Frontal cortex (tissue), 3 donors: ENCODE measurements at regions not wholly inside any gene's neighbourhood (a gene's known extent, or its start where the extent isn't known, plus 50 kb on each side); places are given as distances from the start of the nearest gene placed in this dataset.
A peak's percentile ranks its signal among the peaks of the same experiment; 100 is the strongest.
"Not testable (repeated sequence)": the region's sequence is repeated elsewhere in the genome, so short reads cannot be mapped to it uniquely, and the experiment has no call there.

ENCODE experiments used
- DNase-seq, 2 donors: peaks; one replicate each; pipeline ENCODE4 v3.0.0; 2012; ENCODE audit warnings: low spot score in 2 of 2
- FAIRE-seq: peaks from 2 replicates; lab custom pipeline; 2012; peaks lifted over from hg19 to GRCh38; lab: Jason Lieb, UNC
- donor health status: control.
- donor health status: control.
- donor health status: control.

GRCh38 chr6:43883847-43884651, 114.0 kb downstream of the VEGFA start:
- DNase-seq (no peak), FAIRE-seq (no peak)

DNA sequence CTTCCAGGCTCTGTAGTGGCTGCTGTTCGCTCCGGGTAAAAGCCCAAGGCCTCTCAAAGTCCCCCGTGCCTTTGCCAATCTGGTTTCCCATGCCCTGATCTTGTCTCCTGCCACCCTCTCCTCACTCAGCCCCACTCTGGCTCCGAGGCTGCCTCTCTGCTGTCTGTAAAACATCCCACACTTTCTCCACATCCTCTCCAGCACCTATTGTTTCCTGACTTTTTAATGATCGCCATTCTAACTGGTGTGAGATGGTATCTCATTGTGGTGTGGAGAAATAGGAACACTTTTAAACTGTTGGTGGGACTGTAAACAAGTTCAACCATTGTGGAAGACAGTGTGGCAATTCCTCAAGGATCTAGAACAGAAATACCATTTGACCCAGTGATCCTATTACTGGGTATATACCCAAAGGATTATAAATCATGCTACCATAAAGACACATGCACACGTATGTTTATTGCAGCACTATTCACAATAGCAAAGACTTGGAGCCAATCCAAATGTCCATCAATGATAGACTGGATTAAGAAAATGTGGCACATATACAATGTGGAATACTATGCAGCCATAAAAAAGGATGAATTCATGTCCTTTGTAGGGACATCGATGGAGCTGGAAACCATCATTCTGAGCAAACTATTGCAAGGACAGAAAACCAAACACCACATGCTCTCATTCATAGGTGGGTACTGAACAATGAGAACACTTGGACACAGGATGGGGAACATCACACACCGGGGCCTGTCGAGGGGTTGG, 112.9 kb downstream of the VEGFA start:
- DNase-seq, FAIRE-seq: not testable (repeated sequence)

- no peak for FAIRE-seq
- no peak for DNase-seq
These were observed 110.5 kb downstream of the VEGFA start for GRCh38 chr6:43880236-43881137.

- FAIRE-seq, result no peak
- DNase-seq, result no peak
These were observed 109.7 kb downstream of the VEGFA start for GRCh38 chr6:43879722-43880121.

DNA sequence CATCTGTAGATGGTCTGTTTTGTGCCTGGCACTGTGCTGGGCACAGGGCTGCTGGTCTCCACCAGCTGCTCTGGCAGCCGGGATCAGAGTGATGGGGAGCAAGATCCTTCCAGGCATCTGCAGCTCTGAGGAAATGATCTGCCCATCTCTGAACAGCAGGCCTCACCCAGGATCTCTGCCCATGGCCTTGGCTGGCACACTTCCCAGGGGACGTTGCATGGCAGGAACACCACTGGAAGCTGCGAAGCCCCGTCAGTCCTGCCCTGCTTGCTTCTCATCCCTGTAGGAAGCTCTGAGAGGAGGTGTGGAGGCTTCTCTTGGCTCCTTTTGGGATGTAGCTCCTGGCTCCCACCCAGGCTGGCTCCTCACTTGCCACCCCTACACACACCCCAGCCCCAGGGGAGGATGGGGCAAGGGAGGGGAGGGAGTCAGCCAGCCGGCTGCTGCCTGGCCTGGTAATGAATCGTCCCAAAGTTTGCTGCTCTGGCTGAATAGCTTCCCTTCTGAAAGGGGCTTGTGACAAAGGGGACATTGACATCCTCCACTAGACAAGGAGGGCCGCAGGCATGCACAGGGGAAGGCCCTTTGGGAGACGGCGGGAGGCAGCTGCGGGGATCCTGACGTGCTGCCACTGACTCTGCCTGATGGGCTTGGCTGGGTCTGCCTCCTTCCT, 108.9 kb downstream of the VEGFA start:
- FAIRE-seq, result no peak
- peak; percentile 40 to 54 for DNase-seq

GRCh38 chr6:43878127-43878634, 108.2 kb downstream of the VEGFA start:
- FAIRE-seq, result no peak

GRCh38 chr6:43877463-43878126, 107.6 kb downstream of the VEGFA start:
- DNase-seq (no peak), FAIRE-seq (no peak)

More at GRCh38 chr6:43878127-43878634, 108.2 kb downstream of the VEGFA start:
- no peak for DNase-seq

DNA sequence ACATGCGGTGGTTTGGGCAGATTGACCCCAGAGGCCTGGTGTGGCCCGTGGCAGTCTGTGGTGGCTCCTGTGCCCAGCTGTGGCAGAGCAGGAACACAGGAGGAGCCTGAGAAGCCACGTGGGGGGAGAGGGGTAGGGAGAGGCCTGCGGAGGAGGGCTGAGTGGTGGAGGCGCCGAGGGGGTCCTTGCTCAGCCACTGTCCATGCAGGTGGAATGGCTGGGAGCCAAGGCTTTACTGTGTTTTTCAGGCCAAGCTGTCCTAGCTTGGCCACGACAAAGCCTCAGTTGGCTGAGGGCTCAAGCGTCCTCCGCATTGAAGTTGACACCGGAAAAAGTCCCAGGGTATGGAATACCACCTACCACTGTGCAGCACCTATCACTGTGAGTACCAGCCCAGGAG, 107.0 kb downstream of the VEGFA start:
- FAIRE-seq (no peak), DNase-seq (no peak)

DNA sequence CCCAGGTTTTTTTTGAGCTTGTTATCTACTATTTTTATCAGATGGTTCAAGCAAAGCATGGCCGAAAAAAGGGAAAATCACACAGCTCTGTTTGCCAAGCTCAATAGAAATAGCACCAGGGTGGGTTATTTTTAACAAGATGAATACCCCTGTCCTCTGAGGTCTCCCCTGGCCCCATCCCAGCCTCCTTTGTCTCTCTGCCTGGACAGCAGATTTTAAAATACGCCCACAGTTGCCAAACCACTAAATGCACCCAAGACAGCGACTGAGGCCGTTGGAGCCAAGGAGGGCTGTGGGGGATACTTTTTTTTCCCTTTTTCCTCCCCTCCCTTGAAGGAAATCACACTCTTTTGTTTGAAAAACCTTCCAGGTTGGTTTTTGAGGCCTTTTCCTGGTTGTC, 106.6 kb downstream of the VEGFA start:
- FAIRE-seq, result no peak
- no peak for DNase-seq

DNA sequence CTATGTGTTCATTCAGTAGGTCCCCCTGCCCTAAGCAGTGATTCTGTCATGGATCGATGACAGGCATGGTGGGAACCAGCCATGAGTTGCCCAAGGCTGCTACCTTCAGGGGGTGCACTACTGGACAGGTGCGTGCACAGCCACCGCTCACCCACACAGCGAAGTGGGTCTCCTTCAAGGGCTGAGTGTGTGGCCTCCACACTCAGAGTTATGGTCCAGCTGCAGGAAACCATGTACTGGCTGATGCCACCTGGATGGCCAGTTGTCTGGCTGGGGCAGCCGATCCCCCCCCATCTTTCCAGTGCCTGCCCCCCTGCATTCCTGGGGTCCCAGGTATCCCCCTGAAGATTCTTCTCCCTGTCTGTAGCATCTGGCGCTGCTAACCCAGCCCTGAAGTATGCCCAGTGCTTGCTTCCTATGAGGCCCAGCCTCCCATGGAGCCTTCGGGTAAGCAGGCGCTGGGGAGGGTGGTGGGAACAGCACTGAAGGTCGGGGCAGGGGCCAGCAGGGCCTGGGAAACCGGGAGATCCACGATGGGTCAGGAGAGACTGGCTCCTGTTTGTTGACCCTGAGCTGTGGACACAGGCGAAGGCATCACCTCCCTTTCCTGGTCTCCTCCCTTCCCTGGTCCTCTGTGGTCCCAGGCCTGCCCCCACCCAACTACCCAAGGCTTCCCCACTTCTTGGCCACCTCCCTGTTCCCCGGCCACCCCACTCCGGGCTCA, 106.0 kb downstream of the VEGFA start:
- DNase-seq (no peak), FAIRE-seq (no peak)

GRCh38 chr6:43874814-43875590, 105.0 kb downstream of the VEGFA start:
- no peak for FAIRE-seq
- no peak for DNase-seq

DNA sequence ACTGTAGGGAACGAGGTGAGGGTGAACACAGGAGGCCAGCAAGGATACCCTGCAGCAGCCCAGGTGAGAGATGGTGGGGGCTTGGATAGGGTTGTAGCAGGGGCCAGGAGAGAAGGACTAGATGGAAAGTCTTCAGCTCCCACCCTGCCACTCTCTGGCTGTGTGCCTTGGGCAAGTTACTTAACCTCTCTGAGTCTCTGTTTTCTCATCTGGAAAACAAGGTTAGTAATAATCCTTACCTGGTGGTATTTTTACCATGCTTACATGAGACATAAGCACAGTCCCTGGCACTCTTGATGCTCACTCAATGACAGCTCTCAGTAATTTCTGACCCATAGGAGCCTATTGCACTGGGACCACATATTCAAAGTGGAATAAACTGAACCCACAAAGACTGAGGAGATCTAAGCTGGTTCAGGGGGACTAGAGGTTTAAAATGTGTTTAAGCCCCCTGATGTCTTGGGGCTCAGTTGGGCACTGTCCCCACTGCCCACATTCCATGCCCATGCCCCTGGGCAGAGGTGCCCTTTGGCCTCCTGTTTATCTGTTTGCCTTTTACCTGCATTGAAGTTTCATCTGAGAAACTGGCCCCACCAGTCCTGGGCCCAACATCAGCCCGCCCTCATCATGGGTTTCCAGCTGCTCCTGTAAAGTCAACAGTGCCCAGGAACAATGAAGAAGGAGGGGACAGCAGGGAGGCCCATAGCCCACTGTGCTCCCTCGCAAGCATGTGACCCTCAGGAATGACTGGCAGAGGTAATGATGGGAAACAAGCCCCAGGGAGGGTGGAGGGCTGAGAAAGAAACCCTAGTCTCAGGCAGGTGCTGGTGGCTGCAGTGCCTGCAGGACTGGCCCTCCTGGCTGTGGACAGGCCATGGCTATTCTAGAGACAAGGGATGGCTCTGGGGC, 104.0 kb downstream of the VEGFA start:
- DNase-seq (no peak), FAIRE-seq (no peak)

DNA sequence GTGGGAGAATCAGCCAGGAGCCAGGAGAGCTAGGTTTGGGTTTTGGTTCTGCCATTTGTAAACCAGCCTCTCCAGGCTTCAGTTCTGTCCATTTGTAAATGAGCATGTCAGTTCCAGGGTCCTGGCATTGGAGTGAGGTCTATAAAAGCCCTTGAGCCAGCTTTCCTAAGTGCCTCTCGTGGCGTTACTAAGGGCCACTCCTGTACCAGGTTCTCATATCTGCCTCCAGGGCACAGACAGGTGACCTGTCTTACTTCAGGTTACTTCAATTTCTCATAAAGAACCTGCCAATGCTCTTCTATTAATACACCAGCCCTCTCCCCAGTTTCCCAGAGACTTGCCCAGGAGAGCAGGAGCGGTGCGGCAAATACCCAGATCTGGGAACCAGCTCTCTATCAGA, 101.9 kb downstream of the VEGFA start:
- no peak for FAIRE-seq
- no peak for DNase-seq

- DNase-seq (no peak), FAIRE-seq (no peak)
These were observed 101.3 kb downstream of the VEGFA start for GRCh38 chr6:43871284-43871683.

DNA sequence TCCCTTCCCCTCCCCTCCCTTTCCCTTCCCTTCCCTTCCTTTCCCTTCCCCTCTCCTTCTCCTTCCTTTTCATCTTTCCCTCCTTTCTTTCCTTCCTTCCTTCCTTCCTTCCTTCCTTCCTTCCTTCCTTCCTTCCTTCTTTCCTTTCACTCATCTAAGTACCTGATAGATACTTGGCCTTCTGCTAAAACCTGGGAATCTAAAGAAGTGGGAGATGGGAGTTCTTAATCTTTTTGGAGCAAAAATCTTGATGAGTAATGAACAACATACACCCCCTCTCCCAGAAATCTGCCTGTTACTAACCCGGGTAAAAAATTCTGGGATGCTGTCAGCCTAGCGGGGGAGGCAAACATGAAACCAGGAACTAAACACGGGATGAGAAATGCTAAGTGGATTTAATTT, 100.7 kb downstream of the VEGFA start:
- FAIRE-seq, result no peak

DNA sequence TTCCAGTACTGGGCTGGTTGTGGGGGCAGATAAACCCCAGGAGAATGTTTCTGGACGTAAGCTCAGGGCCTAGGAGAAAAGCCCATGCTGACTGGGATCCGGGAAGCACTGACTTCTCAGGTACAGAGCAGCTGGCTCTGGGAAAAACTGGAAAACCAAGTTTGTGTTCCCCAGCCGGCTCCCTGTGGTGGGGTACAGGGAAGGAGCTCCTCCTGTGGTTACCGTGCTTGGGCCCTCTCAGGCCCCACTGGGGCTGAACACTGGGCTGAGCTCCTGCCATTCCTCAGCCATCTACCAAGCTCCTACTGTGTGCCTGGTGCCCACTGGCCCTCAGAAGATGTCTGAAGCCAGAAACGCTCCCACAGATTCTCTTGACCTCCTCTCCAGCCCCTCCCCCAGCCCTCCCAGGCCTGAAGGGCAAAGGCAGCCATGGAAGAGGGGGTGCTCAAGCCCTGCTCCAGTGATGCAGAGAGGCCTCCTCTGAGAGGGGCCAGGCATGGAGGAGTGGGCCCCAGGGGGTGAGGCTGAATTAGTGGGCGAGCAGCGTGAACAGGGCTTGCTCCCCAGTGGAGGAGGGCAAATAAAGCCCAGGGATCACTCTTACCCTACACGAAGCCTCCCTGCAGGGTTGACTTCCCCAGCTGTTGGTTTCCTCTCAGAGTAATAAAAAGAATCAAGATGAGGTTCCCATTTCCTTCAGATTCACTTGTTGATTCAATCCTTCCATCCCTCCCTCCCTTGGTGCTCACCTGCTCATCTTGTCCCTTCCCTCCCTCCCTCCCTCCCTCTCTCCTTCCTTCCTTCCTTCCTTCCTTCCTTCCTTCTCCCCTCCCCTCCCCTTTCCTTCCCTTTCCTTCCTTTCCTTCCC, 100.0 kb downstream of the VEGFA start:
- FAIRE-seq, result no peak
- DNase-seq, result no peak

More for the DNA sequence above, 100.7 kb downstream of the VEGFA start:
- no peak for DNase-seq
